OCI-LY7 (cell line): ENCODE measurements at regions not wholly inside any gene's neighbourhood (a gene's known extent, or its start where the extent isn't known, plus 50 kb on each side); places are given as distances from the start of the nearest gene placed in this dataset.

Experiments used
- BruUV-seq: library from RNA; stranded (reverse); fragments of 400-500 nt; replicated peaks from 2 replicates; lab custom pipeline; 2021; lab: Mats Ljungman, UMichigan
- CTCF ChIA-PET: fragments of 300-600 bp; sonication (Branson Sonifier 250); formaldehyde crosslinking; loops from one replicate; lab custom pipeline; 2022; ENCODE audit warnings: antibody characterized with exemption; ENCODE audit not compliant: unreplicated experiment; lab: Charles Lee
- POLR2A ChIA-PET: fragments of 300-600 bp; sonication (Branson Sonifier 250); formaldehyde crosslinking; loops from one replicate; lab custom pipeline; 2022; ENCODE audit warnings: antibody characterized with exemption; lab: Charles Lee
- DNase-seq: peaks from one replicate; pipeline ENCODE4 v3.0.0-alpha.2; 2015; ENCODE audit warnings: low spot score
- H2AFZ ChIP-seq: fragments of 200-600 bp; sonication (generic), shearing (Covaris generic); 2 replicates; pipeline ENCODE4 v1.6.1; 2014; ENCODE audit warnings: mild to moderate bottlenecking, antibody characterized with exemption, low read length, moderate library complexity
- H3K27ac ChIP-seq: fragments of 200-600 bp; sonication (generic); 2 replicates; pipeline ENCODE4 v1.5.1; 2014; ENCODE audit warnings: mixed run types, low read depth, mild to moderate bottlenecking, moderate library complexity, low read length, inconsistent platforms; ENCODE audit not compliant: poor library complexity, severe bottlenecking
- H3K36me3 ChIP-seq: fragments of 200-600 bp; sonication (generic); 2 replicates; pipeline ENCODE4 v1.6.1; 2014; ENCODE audit warnings: mild to moderate bottlenecking, antibody characterized with exemption, low read length, moderate library complexity, mixed read lengths; ENCODE audit not compliant: insufficient read depth
- H3K4me1 ChIP-seq: fragments of 200-600 bp; sonication (generic); 2 replicates; pipeline ENCODE4 v1.5.1; 2014; ENCODE audit warnings: mild to moderate bottlenecking, low read length; ENCODE audit not compliant: insufficient read depth, poor library complexity, severe bottlenecking
- H3K4me2 ChIP-seq: fragments of 200-600 bp; sonication (generic); 2 replicates; pipeline ENCODE4 v1.6.1; 2014; ENCODE audit warnings: mild to moderate bottlenecking, low read length
- H3K4me3 ChIP-seq: fragments of 200-600 bp; sonication (generic); 2 replicates; pipeline ENCODE4 v1.5.1; 2014; ENCODE audit warnings: mild to moderate bottlenecking, low read depth, low read length; ENCODE audit not compliant: poor library complexity, severe bottlenecking
- H3K79me2 ChIP-seq: fragments of 200-600 bp; sonication (generic); 2 replicates; pipeline ENCODE4 v1.6.1; 2016; ENCODE audit warnings: low read depth, mild to moderate bottlenecking, low read length, moderate library complexity, mixed read lengths; ENCODE audit not compliant: insufficient read depth
- H3K9me2 ChIP-seq: fragments of 200-600 bp; sonication (generic); 2 replicates; pipeline ENCODE4 v1.6.1; 2016; ENCODE audit warnings: mild to moderate bottlenecking, low read length, mixed read lengths; ENCODE audit not compliant: insufficient read depth
- H3K9me3 ChIP-seq: fragments of 200-600 bp; sonication (generic); 2 replicates; pipeline ENCODE4 v1.6.1; 2014; ENCODE audit warnings: mild to moderate bottlenecking, mixed run types, low read length, mixed read lengths
- H4K20me1 ChIP-seq: fragments of 200-600 bp; sonication (generic); 2 replicates; pipeline ENCODE4 v1.6.1; 2014; ENCODE audit warnings: mild to moderate bottlenecking, antibody characterized with exemption, low read length, moderate library complexity, mixed read lengths; ENCODE audit not compliant: insufficient read depth
- EZH2phosphoT487 ChIP-seq: fragments of 200-600 bp; sonication (generic); IDR thresholded peaks from 2 replicates; pipeline ENCODE4 v1.6.1; 2018; ENCODE audit warnings: low read depth, borderline replicate concordance, mild to moderate bottlenecking, mixed run types, antibody characterized with exemption, low read length, moderate library complexity, mixed read lengths
- intact Hi-C: fragments of 100-400 bp; cut with micrococcal nuclease; formaldehyde crosslinking; loops from one replicate; pipeline ENCODE4 v1.10.0; 2022; ENCODE audit not compliant: unreplicated experiment
- TF ChIP-seq, protein P1 (sequence below): fragments of 200-600 bp; sonication (generic); conservative IDR thresholded peaks from 2 replicates; pipeline ENCODE4 v1.5.1; 2014; ENCODE audit warnings: mild to moderate bottlenecking, antibody characterized with exemption, low read length, moderate library complexity, mixed read lengths

DNA sequence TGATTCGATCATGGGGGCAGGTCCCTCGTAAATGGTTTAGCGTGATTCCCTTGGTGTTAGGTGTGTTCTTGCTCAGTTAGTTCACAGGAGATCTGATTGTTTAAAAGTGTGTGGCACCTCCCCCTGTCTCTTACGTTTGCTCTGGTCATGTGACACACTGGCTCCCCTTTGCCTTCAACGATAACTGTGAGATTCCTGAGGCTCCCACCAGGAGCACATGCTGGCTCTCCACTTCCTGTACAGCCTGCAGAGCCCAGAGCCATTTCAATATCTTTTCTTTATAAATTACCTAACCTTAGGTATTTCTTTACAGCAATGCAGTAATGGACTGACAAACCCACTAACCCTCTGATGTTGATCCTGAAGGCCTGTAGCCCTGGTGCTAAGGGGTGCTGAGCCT is 141.9 kb downstream of the FCRL5 start:
- Histone ChIP-seq H3K27ac (no peak overlapping the region), H3K4me1 (no peaks in the 10 kb centered on the region), H3K9me3 (no peaks in the 10 kb centered on the region), H3K4me2 (no peak overlapping the region), H3K36me3 (no peaks in the 10 kb centered on the region), H4K20me1 (no peaks in the 10 kb centered on the region), H3K4me3 (no peak overlapping the region), H3K9me2 (no peaks in the 10 kb centered on the region), H3K79me2 (no peaks in the 10 kb centered on the region), H2AFZ (no peak overlapping the region)
- DNase-seq, result no peak
- ChIA-PET CTCF (no interaction called here), POLR2A (no interaction called here)
- intact Hi-C loops, result no loop called here
- TF ChIP-seq, protein P1, sequence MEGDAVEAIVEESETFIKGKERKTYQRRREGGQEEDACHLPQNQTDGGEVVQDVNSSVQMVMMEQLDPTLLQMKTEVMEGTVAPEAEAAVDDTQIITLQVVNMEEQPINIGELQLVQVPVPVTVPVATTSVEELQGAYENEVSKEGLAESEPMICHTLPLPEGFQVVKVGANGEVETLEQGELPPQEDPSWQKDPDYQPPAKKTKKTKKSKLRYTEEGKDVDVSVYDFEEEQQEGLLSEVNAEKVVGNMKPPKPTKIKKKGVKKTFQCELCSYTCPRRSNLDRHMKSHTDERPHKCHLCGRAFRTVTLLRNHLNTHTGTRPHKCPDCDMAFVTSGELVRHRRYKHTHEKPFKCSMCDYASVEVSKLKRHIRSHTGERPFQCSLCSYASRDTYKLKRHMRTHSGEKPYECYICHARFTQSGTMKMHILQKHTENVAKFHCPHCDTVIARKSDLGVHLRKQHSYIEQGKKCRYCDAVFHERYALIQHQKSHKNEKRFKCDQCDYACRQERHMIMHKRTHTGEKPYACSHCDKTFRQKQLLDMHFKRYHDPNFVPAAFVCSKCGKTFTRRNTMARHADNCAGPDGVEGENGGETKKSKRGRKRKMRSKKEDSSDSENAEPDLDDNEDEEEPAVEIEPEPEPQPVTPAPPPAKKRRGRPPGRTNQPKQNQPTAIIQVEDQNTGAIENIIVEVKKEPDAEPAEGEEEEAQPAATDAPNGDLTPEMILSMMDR, result no peak
- no peak for TF ChIP-seq EZH2phosphoT487
- no TSS peak for BruUV-seq

DNA sequence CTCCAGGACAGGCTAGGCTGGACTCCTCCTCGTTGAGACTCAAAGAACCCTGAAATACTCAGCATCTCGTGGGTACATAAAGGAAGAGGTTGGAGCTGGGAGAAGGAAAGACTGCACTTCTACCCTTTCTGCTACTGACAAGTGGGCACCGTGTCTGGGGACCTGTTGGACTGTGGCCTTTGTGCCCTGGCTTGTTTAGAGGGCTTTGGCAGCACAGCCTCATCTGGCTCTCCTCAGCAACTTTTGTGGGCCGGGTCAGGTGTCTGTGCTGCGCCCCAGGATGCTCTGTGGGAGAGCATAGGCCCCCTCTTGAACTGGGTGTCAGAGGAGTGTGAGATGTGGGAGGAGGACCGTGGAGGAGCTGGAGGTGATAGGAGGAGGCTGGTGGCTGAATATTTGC is 142.4 kb downstream of the FCRL5 start:
- intact Hi-C loops, result no loop called here
- ChIA-PET CTCF (no interaction called here), POLR2A (no interaction called here)
- H3K79me2 ChIP-seq, result no peaks in the 10 kb centered on the region
- H3K9me3 ChIP-seq, result no peaks in the 10 kb centered on the region
- H3K9me2 ChIP-seq, result no peaks in the 10 kb centered on the region
- H2AFZ ChIP-seq, result no peak overlapping the region
- no peak overlapping the region for H3K4me2 ChIP-seq
- no peak overlapping the region for H3K4me3 ChIP-seq
- no peak for TF ChIP-seq EZH2phosphoT487
- TF ChIP-seq, protein P1, result no peak
- no TSS peak for BruUV-seq
- H4K20me1 ChIP-seq, result no peaks in the 10 kb centered on the region
- no peaks in the 10 kb centered on the region for H3K36me3 ChIP-seq
- H3K4me1 ChIP-seq, result no peaks in the 10 kb centered on the region
- H3K27ac ChIP-seq, result no peak overlapping the region
- DNase-seq, result no peak

DNA sequence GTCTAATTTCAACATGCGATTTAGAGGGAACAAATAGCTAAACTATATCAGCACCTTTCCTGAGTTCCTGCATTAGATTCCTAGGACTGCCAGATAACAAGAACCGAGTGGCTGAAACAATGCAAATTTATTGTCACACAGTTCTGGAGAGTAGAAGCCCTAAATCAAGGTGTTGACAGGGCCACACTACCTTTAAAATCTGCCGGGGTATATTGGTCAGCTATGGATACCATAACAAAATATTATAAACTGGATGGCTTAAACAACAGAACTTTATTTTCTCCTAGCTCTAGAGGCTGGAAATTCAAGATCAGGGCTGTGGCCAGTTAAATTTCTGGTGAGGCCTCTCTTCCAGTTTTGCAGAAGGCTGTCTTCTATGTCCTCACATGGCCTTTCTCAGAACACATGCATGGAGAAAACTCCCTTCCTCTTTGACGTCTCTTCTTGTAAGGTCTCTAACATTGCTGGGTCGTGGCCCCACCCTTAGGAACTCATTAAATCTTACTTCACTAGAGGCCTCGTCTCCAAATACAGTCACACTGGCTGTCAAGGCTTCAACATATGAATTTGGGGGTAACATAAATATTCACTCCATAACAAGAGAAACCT is 144.3 kb downstream of the FCRL5 start:
- Histone ChIP-seq H3K79me2 (no peaks in the 10 kb centered on the region), H2AFZ (no peak overlapping the region), H3K4me1 (peaks cover 14% of the 10 kb centered on the region), H3K4me3 (no peak overlapping the region), H3K4me2 (no peak overlapping the region), H3K36me3 (no peaks in the 10 kb centered on the region), H4K20me1 (no peaks in the 10 kb centered on the region), H3K27ac (no peak overlapping the region), H3K9me3 (no peaks in the 10 kb centered on the region), H3K9me2 (no peaks in the 10 kb centered on the region)
- BruUV-seq, result no TSS peak
- ChIA-PET CTCF (no interaction called here), POLR2A (no interaction called here)
- intact Hi-C loops, result no loop called here
- no peak for TF ChIP-seq EZH2phosphoT487
- TF ChIP-seq, protein P1, result no peak
- DNase-seq, result no peak
